Fibroblast of villous mesenchyme (primary cell): ENCODE measurements at regions not wholly inside any gene's neighbourhood (a gene's known extent, or its start where the extent isn't known, plus 50 kb on each side); places are given as distances from the start of the nearest gene placed in this dataset.

Source experiments
- DNase-seq: peaks from one replicate; pipeline ENCODE4 v3.0.0-alpha.2; 2010; ENCODE audit warnings: low read depth
- H3K4me3 ChIP-seq: 2 replicates; pipeline ENCODE4 v1.5.1; 2011; ENCODE audit warnings: low read depth, mild to moderate bottlenecking, low read length
- CTCF ChIP-seq: IDR thresholded peaks from 2 replicates; pipeline ENCODE4 v1.5.1; 2012; ENCODE audit warnings: low read depth, mild to moderate bottlenecking, low read length; ENCODE audit not compliant: insufficient read depth

- H3K4me3 ChIP-seq, result no peak overlapping the region
- no peak for DNase-seq
- TF ChIP-seq CTCF, result no peak
These were observed 140.1 kb downstream of the NOL4 start for GRCh38 chr18:34084635-34085034.

GRCh38 chr18:34083910-34084535 is 140.7 kb downstream of the NOL4 start:
- no peak overlapping the region for H3K4me3 ChIP-seq
- TF ChIP-seq CTCF, result no peak
- no peak for DNase-seq

GRCh38 chr18:34077599-34077998 is 147.1 kb downstream of the NOL4 start:
- DNase-seq, result no peak
- no peak for TF ChIP-seq CTCF
- H3K4me3 ChIP-seq, result no peak overlapping the region

- H3K4me3 ChIP-seq, result no peak overlapping the region
- no peak for DNase-seq
- TF ChIP-seq CTCF, result no peak
These were observed 148.5 kb downstream of the NOL4 start for GRCh38 chr18:34075963-34076860.

- TF ChIP-seq CTCF, result no peak
- H3K4me3 ChIP-seq, result no peak overlapping the region
- DNase-seq, result no peak
These were observed 163.5 kb downstream of the NOL4 start for GRCh38 chr18:34061226-34061625.

GRCh38 chr18:34055227-34055626 is 169.5 kb downstream of the NOL4 start:
- no peak for DNase-seq

More at GRCh38 chr18:34055227-34055626, 169.5 kb downstream of the NOL4 start:
- H3K4me3 ChIP-seq, result no peak overlapping the region
- TF ChIP-seq CTCF, result no peak
